D721Med (cell line): ENCODE measurements at regions not wholly inside any gene's neighbourhood (a gene's known extent, or its start where the extent isn't known, plus 50 kb on each side); places are given as distances from the start of the nearest gene placed in this dataset.
"Not testable (repeated sequence)": the region's sequence is repeated elsewhere in the genome, so short reads cannot be mapped to it uniquely, and the experiment has no call there.

Experiments
- DNase-seq: peaks from one replicate; pipeline ENCODE4 v3.0.0; 2011; ENCODE audit warnings: low spot score; ENCODE audit not compliant: insufficient read length
- FAIRE-seq: peaks from 2 replicates; lab custom pipeline; 2011; peaks lifted over from hg19 to GRCh38; lab: Jason Lieb, UNC
- TF ChIP-seq, protein P1 (sequence below): IDR thresholded peaks from 2 replicates; pipeline ENCODE4 v1.5.1; 2012; ENCODE audit warnings: mild to moderate bottlenecking, control low read depth; ENCODE audit not compliant: insufficient read depth; ENCODE audit errors: missing control alignments

DNA sequence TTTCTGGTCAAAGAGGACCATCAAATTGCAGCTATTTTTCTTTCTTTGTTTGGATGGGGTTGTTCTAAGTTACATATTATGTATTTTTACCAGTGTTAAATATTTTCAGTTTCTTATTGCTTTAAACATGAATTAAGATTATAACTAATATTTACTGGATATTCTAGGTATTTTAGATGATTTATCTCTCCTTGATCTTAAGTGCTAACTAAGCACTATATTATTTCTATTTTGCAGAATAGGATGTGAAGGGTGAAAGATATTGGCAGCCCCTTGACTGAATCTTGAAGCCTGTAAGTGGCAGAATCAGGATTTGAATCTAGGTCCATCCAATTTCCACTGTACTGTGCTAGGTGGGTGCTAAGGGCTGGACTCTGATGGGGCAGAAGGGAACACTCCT, 307.3 kb upstream of the CCL2 start:
- FAIRE-seq, result no peak
- TF ChIP-seq, protein P1, sequence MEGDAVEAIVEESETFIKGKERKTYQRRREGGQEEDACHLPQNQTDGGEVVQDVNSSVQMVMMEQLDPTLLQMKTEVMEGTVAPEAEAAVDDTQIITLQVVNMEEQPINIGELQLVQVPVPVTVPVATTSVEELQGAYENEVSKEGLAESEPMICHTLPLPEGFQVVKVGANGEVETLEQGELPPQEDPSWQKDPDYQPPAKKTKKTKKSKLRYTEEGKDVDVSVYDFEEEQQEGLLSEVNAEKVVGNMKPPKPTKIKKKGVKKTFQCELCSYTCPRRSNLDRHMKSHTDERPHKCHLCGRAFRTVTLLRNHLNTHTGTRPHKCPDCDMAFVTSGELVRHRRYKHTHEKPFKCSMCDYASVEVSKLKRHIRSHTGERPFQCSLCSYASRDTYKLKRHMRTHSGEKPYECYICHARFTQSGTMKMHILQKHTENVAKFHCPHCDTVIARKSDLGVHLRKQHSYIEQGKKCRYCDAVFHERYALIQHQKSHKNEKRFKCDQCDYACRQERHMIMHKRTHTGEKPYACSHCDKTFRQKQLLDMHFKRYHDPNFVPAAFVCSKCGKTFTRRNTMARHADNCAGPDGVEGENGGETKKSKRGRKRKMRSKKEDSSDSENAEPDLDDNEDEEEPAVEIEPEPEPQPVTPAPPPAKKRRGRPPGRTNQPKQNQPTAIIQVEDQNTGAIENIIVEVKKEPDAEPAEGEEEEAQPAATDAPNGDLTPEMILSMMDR, result no peak
- DNase-seq, result no peak

DNA sequence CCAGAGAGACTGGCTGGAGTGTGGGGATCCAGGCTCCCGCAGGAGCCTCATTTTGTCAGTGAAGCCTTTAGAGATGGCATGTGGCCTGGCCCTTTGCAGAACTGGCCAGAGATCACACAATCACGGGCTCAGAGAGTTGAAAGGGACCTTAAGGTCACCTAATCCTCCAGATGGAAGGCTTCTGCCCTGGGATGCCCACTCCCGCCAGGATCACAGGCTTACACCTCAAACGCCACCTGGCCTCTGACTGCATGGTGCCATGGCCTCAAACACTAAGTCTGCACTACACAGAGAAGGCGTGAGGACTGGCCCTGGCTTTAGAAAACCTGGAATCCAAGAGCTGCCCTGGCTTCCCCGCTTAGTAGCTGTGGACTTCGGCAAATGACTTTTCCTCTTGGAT, 306.8 kb upstream of the CCL2 start:
- FAIRE-seq, result no peak

DNA sequence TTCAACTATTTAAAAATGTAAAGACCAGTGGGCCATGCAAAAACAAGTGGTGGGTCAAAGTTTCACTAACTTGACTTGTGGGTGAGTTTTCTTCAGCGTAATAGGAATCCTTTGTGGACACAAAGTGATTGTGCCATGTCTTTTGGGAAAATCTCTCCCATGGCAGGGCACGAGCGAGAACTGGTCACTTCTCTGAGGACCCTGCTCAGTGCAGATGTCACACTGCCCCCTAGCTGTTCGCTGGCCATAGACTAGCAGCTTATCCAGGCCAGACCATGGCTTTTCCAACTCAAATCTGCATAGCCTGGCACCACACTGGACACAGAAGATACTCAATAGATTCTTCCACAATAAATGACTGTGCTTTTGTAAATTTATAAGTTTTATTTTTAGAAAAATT, 306.0 kb upstream of the CCL2 start:
- DNase-seq (no peak), FAIRE-seq (no peak)
- TF ChIP-seq, protein P1, result peak; percentile 11

More for the DNA sequence above, 306.8 kb upstream of the CCL2 start:
- TF ChIP-seq, protein P1, result no peak
- DNase-seq, result no peak

DNA sequence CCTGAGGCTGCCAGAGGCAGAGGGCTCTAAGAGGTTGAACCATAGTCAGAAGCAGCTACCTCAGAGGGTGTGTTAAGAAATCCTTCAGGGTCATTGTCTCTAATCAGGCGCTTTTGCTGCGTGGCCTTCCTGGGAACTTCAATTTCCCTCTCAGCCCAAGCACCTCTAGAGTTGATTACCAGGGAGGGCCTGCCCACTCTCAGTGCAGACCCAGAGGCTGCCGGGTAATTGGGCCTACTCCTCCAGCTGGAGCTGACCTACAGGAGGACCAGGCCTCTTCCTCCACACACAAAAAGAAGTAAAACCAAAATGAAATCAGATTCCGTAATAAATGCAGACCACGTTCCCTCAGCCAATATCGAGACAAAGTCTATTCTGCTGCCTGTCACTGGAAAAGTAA, 305.0 kb upstream of the CCL2 start:
- no peak for DNase-seq
- FAIRE-seq, result no peak
- TF ChIP-seq, protein P1, result no peak

DNA sequence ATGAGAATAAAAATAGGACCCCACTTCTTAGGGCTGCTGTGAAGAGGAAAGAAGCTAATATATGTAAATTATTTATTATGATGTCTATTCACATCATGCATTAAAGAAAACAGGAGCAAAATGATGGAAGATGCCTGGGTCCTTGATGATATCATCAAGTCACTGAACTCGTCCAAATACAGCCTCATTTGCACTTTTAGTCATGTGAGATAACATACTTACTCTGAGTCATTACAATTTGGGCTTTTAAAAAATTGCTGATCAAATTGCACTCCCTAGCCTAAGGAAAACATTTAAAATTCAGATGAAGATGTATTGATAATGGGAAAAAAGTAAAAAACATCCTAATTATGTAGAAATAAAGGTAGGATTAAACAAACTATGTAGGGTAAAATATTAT, 302.7 kb upstream of the CCL2 start:
- DNase-seq, result no peak
- no peak for FAIRE-seq
- TF ChIP-seq, protein P1, result no peak

DNA sequence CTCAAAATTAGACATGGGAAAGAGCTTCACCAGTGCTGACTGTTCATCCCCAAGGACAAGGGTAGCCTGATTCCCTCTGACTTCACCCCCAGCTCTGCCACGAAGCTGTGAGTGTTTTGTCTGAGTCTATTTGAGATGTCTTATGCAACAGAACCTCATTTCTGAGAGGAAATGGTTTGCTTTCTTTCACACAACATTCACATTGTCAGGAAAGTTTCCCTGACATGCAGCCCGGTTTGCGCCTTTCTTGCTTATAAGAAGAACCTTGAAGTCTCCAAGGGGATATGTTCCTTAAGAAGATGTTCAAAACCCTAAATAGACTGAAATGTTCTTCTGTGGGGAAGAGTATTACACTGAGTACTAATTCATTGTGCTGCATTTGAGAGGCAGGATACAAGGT, 300.5 kb upstream of the CCL2 start:
- TF ChIP-seq, protein P1, result no peak
- FAIRE-seq (no peak), DNase-seq (no peak)

DNA sequence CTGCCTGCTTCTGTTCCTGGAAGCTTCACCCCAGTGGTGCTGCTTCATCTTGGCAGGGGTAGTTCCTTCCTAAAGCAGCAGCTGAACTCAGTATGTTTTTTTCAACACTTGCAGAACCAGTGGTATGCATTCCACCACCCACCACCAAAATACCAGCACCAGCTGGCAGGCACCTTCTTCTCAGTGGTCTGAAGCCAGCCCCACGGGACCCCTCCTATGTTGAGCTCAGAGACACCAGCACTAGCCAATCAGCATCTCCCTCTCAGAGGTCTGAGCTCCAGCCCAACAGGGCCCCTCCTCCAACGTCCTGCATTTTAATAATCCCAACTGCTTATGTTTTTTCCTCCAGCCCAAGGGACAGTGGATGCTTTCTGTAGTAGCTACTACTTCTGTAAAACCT, 299.6 kb upstream of the CCL2 start:
- TF ChIP-seq, protein P1, result no peak
- no peak for DNase-seq
- no peak for FAIRE-seq

DNA sequence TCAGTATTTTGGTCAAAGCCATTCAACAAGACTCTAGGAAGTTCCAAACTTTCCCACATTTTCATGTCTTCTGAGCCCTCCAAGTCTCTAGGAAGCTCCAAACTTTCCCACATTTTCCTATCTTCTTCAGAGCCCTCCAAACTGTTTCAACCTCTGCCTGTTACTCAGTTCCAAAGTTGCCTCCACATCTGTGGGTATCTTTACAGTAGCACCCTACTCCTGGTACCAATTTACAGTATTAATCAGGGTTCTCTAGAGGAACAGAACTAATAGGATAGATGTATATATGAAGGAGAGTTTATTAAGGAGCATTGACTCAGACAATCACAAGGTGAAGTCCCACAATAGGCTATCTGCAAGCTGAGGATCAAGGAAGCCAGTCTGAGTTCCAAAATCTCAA, 296.0 kb upstream of the CCL2 start:
- not testable (repeated sequence) for FAIRE-seq, DNase-seq
